SK-N-MC (cell line): ENCODE measurements at regions not wholly inside any gene's neighbourhood (a gene's known extent, or its start where the extent isn't known, plus 50 kb on each side); places are given as distances from the start of the nearest gene placed in this dataset.

Source experiments
- EZH2 ChIP-seq: fragments of 200-600 bp; sonication (generic); IDR thresholded peaks from one replicate; pipeline ENCODE4 v1.6.1; 2017; ENCODE audit warnings: antibody characterized with exemption
- FOXP2 ChIP-seq: optimal IDR thresholded peaks from 2 replicates; pipeline ENCODE3; 2011; ENCODE audit warnings: mild to moderate bottlenecking, moderate library complexity; ENCODE audit not compliant: insufficient read depth; ENCODE audit errors: extremely low read length, control extremely low read depth
- POLR2AphosphoS5 ChIP-seq: IDR thresholded peaks from 2 replicates; pipeline ENCODE4 v1.6.1; 2012; ENCODE audit warnings: mild to moderate bottlenecking, low read depth, low read length, borderline replicate concordance

DNA sequence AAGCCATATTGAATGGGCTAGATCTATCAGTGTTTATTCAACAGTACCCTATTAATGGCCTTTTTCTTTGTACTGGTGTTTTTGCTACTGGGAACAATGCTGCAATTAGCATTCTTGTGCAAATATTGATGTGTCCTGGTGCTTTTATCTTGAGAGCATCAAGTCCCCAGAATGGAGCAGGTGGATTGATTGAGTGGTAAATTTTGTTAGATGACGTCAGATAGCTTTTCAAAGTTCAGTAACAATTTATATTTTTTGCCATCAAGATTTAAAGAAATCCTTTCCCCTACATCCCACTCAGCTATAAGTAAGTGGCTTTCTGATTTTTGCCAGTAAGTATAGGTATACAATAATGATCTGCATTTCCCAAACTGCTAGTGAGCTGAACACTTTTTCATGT, 63.4 kb upstream of the SYPL1 start:
- TF ChIP-seq EZH2 (no peak), POLR2AphosphoS5 (no peak), FOXP2 (no peak)
